HG02885 (cell line): ENCODE measurements at regions not wholly inside any gene's neighbourhood (a gene's known extent, or its start where the extent isn't known, plus 50 kb on each side); places are given as distances from the start of the nearest gene placed in this dataset.

ENCODE experiments used
- ATAC-seq: cut with Tn5 transposase; IDR thresholded peaks from one replicate; pipeline ENCODE4 v1.9.1; 2021; ENCODE audit warnings: mild to moderate bottlenecking; ENCODE audit not compliant: unreplicated experiment, poor library complexity

DNA sequence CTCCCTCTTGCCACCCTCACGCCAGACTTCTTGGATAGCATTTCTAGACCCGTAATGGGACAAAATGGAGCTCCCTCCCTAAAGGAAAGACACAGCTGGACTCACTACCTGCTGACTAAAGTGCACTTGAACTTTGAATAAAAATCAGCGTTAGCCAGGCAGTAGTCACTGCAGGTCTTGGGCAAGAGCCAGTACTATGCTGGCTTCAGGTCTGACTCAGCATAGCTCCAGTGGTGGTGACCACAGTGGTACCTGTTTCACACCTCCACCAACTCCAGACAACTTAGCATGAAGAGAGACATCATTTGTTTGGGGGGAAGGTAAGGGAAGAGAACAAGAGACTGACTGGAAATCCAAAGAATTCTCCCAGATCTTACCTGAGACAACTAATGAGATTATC is 906.8 kb downstream of the GRIK2 start:
- ATAC-seq: no peak

DNA sequence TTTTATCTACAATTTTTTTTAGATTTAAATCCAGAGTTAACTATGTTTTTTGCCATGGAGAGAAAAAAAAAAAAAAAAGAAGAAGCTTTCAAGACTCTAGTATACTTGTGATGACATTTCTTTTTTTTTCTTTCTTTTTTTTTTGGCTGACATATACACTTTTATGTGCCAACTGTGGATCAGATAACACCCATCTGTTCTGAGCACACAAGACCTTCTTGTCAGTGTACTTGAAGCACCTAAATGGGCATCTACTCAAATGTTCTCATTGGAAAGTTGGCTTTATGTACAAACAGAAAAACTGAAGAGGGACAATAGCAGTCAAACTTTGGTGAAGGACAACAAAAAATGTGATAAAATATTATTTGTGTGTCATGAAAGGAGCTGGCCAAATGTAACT is 904.5 kb downstream of the GRIK2 start:
- no peak for ATAC-seq
